Brain microvascular endothelial cell (primary cell): ENCODE measurements at regions not wholly inside any gene's neighbourhood (a gene's known extent, or its start where the extent isn't known, plus 50 kb on each side); places are given as distances from the start of the nearest gene placed in this dataset.

Experiments used
- DNase-seq: peaks from one replicate; pipeline ENCODE4 v3.0.0-alpha.2; 2020
- H3K27ac ChIP-seq: fragments of 250-450 bp; sonication (Bioruptor Pico); 2 replicates; pipeline ENCODE4 v1.5.1; 2020; ENCODE audit warnings: mild to moderate bottlenecking, moderate library complexity
- H3K27me3 ChIP-seq: fragments of 250-450 bp; sonication (Bioruptor Pico); replicated peaks from 2 replicates; pipeline ENCODE4 v1.5.1; 2020; ENCODE audit warnings: mild to moderate bottlenecking
- H3K36me3 ChIP-seq: fragments of 250-450 bp; sonication (Bioruptor Pico); replicated peaks from 2 replicates; pipeline ENCODE4 v1.5.1; 2020; ENCODE audit warnings: mild to moderate bottlenecking
- H3K4me3 ChIP-seq: 2 replicates; pipeline ENCODE4 v1.5.1; 2011; ENCODE audit warnings: low read depth, mild to moderate bottlenecking, control low read depth, low read length, moderate library complexity
- CTCF ChIP-seq: IDR thresholded peaks from 2 replicates; pipeline ENCODE4 v1.5.1; 2011; ENCODE audit warnings: low read depth, mild to moderate bottlenecking, moderate library complexity, low read length, control low read depth, inconsistent platforms; ENCODE audit errors: missing control alignments
- in situ Hi-C: cut with HindIII; loops from 2 replicates; pipeline ENCODE4 v1.10.0; 2017; ENCODE audit warnings: low sequenced_read_pairs, low pct_ligation_motif_present

- in situ Hi-C loops = no loop called here
- no peak overlapping the region for H3K4me3 ChIP-seq
- TF ChIP-seq CTCF = no peak
- no peaks in the 10 kb centered on the region for H3K36me3 ChIP-seq
- no peak overlapping the region for H3K27ac ChIP-seq
- DNase-seq = no peak
- no peaks in the 10 kb centered on the region for H3K27me3 ChIP-seq
These were observed 1895.9 kb upstream of the PCDH20 start for GRCh38 chr13:63311587-63311986.

DNA sequence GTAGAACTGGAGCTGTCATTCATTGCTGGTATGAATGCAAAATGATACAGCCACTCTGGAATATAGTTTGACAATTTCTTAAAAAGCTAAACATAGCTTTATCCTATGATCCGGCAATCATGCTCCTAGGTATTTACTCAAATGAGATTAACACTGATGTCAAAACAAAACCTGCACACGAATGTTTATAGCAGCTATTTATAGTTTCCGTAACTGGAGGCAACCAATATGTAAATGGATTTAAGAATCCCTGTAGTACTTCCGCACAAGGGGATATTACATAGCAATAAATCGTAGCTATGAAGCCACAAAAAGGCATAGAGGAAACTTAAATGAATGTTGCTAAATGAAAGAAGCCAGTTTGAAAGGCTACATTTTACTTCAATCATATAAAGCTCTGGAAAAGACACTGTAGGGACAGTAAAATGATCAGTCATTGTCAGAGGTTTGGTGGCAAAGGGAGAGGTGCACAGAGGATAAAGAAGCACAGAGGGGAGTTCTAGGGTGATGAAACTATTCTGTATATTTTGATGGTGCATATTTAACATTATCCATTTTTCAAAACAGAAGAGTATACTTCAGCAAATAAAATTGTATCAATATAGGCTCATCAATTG is 1893.0 kb upstream of the PCDH20 start:
- no peaks in the 10 kb centered on the region for H3K27me3 ChIP-seq
- H3K4me3 ChIP-seq = no peak overlapping the region
- no peak for DNase-seq
- TF ChIP-seq CTCF = no peak
- no peak overlapping the region for H3K27ac ChIP-seq
- H3K36me3 ChIP-seq = no peaks in the 10 kb centered on the region
- in situ Hi-C loops = no loop called here

- H3K27ac ChIP-seq = no peak overlapping the region
- in situ Hi-C loops = no loop called here
- no peak for TF ChIP-seq CTCF
- no peaks in the 10 kb centered on the region for H3K27me3 ChIP-seq
- no peak for DNase-seq
- no peak overlapping the region for H3K4me3 ChIP-seq
- H3K36me3 ChIP-seq = no peaks in the 10 kb centered on the region
These were observed 1891.6 kb upstream of the PCDH20 start for GRCh38 chr13:63307228-63307627.

DNA sequence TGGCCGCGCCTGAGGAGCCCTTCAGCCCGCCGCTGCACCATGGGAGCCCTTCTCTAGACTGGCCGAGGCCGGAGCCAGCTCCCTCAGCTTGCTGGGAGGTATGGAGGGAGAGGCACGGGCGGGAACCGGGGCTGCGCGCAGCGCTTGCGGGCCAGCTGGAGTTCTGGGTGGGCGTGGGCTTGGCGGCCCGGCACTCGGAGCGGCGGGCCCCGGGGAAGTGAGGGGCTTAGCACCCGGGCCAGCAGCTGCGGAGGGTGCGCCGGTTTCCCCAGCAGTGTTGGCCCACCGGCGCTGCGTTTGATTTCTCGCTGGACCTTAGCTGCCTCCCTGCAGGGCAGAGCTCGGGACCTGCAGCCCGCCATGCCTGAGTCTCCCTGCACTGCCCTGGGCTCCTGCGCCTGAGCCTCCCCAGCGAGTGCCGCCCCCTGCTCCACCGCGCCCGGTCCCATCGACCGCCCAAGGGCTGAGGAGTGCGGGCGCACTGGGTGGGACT is 1890.0 kb upstream of the PCDH20 start:
- no peaks in the 10 kb centered on the region for H3K27me3 ChIP-seq

DNA sequence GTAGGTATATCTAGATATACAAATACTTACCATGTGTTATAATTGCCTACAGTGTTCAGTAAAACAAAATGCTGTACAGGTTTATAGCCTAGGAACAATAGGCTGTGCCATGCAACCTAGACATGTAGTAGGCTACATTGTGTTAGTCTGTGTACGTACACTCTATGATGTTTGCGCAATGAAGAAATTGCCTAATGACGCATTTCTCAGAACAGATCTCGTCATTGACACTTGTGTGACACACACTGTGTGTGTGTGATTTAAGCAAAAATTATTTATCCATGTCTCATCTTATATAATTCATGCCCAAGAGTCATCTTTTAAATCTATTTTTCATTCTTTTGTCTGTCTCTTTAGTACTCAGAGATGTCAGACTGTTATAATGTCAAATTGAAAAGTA is 1888.8 kb upstream of the PCDH20 start:
- Histone ChIP-seq H3K27me3 (no peaks in the 10 kb centered on the region), H3K4me3 (no peak overlapping the region), H3K36me3 (no peaks in the 10 kb centered on the region), H3K27ac (no peak overlapping the region)
- in situ Hi-C loops = no loop called here
- no peak for DNase-seq
- TF ChIP-seq CTCF = no peak

More for the DNA sequence above, 1890.0 kb upstream of the PCDH20 start:
- TF ChIP-seq CTCF = no peak
- no peak for DNase-seq
- Histone ChIP-seq H3K27ac (no peak overlapping the region), H3K36me3 (no peaks in the 10 kb centered on the region), H3K4me3 (no peak overlapping the region)
- in situ Hi-C loops = no loop called here

GRCh38 chr13:63299866-63300394 is 1884.3 kb upstream of the PCDH20 start:
- no peak for TF ChIP-seq CTCF
- Histone ChIP-seq H3K36me3 (no peaks in the 10 kb centered on the region), H3K27ac (no peak overlapping the region), H3K27me3 (no peaks in the 10 kb centered on the region), H3K4me3 (no peak overlapping the region)
- DNase-seq = no peak
- in situ Hi-C loops = no loop called here
